H1 (cell line): ENCODE measurements at regions not wholly inside any gene's neighbourhood (a gene's known extent, or its start where the extent isn't known, plus 50 kb on each side); places are given as distances from the start of the nearest gene placed in this dataset.
"Not testable (repeated sequence)": the region's sequence is repeated elsewhere in the genome, so short reads cannot be mapped to it uniquely, and the experiment has no call there.

Experiments used
- CTCF ChIA-PET: fragments of 300-600 bp; sonication (Branson Sonifier 250); formaldehyde crosslinking; loops from one replicate; lab custom pipeline; 2021; ENCODE audit not compliant: partially characterized antibody; lab: Charles Lee
- POLR2A ChIA-PET: fragments of 300-600 bp; sonication (Branson Sonifier 250); formaldehyde crosslinking; loops from one replicate; lab custom pipeline; 2021; ENCODE audit warnings: inconsistent platforms; ENCODE audit not compliant: partially characterized antibody; lab: Charles Lee
- DNase-seq, 2 experiments: peaks; one replicate each; pipeline versions ENCODE4 v3.0.0 to v3.0.0-alpha.2; 2010 to 2022; ENCODE audit warnings: low spot score in 2 of 2, low read depth in 1 of 2, mixed read lengths in 1 of 2
- FAIRE-seq: peaks from 2 replicates; lab custom pipeline; 2011; peaks lifted over from hg19 to GRCh38; lab: Jason Lieb, UNC
- H2AFZ ChIP-seq: 2 replicates; pipeline ENCODE4 v1.8.1; 2012; ENCODE audit warnings: low read length, inconsistent platforms
- H2AK5ac ChIP-seq: 2 replicates; pipeline ENCODE4 v1.6.1; 2013; ENCODE audit warnings: low read depth, low read length
- H2BK120ac ChIP-seq: replicated peaks from 2 replicates; pipeline ENCODE3; 2013; ENCODE audit warnings: low read depth, low read length, inconsistent platforms
- H2BK12ac ChIP-seq: 2 replicates; pipeline ENCODE4 v1.6.1; 2013; ENCODE audit warnings: low read depth, low read length
- H2BK15ac ChIP-seq: 2 replicates; pipeline ENCODE4 v1.6.1; 2013; ENCODE audit warnings: low read length
- H2BK20ac ChIP-seq: 2 replicates; pipeline ENCODE4 v1.6.1; 2013; ENCODE audit warnings: low read length
- H2BK5ac ChIP-seq: 2 replicates; pipeline ENCODE4 v1.6.1; 2013; ENCODE audit warnings: low read depth, low read length
- H3K14ac ChIP-seq: 2 replicates; pipeline ENCODE4 v1.6.1; 2013; ENCODE audit warnings: inconsistent platforms; ENCODE audit not compliant: insufficient read length
- H3K18ac ChIP-seq: 2 replicates; pipeline ENCODE4 v1.6.1; 2013; ENCODE audit warnings: low read length; ENCODE audit errors: extremely low read depth
- H3K23ac ChIP-seq: 2 replicates; pipeline ENCODE4 v1.6.1; 2013; ENCODE audit warnings: inconsistent platforms; ENCODE audit not compliant: insufficient read length
- H3K23me2 ChIP-seq: 2 replicates; pipeline ENCODE4 v1.6.1; 2013; ENCODE audit warnings: low read depth, low read length
- H3K27ac ChIP-seq: 2 replicates; pipeline ENCODE4 v1.6.1; 2011; ENCODE audit warnings: low read depth, low read length, inconsistent platforms
- H3K27me3 ChIP-seq, 4 experiments: replicated peaks in 1 of 4; 1 replicate in 1 of 4; 2 replicates in 3 of 4; pipeline versions ENCODE4 v1.6.1 to v1.8.1; 2011 to 2013; ENCODE audit warnings: low read length in 3 of 4, mild to moderate bottlenecking in 3 of 4, inconsistent platforms in 2 of 4, mixed read lengths in 2 of 4, moderate library complexity in 1 of 4; ENCODE audit not compliant: control insufficient read depth in 3 of 4, insufficient read depth in 3 of 4; ENCODE audit errors: extremely low read depth in 1 of 4
- H3K36me3 ChIP-seq, 4 experiments: 2 replicates each; pipeline versions ENCODE4 v1.6.1 to v1.8.1; 2011 to 2013; ENCODE audit warnings: mild to moderate bottlenecking in 4 of 4, low read length in 3 of 4, moderate library complexity in 2 of 4, control low read depth in 1 of 4, inconsistent platforms in 1 of 4; ENCODE audit not compliant: insufficient read depth in 4 of 4, control insufficient read depth in 2 of 4
- H3K4ac ChIP-seq: replicated peaks from 2 replicates; pipeline ENCODE3; 2013; ENCODE audit warnings: low read length, low read depth, mixed read lengths, inconsistent platforms; ENCODE audit not compliant: insufficient read length
- H3K4me1 ChIP-seq, 4 experiments: replicated peaks in 1 of 4; 1 replicate in 1 of 4; 2 replicates in 3 of 4; pipeline versions ENCODE4 v1.6.1 to v1.8.1; 2011 to 2013; ENCODE audit warnings: low read length in 3 of 4, inconsistent platforms in 2 of 4, mixed read lengths in 1 of 4; ENCODE audit not compliant: insufficient read depth in 4 of 4, control insufficient read depth in 3 of 4
- H3K4me2 ChIP-seq, 2 experiments: 2 replicates each; pipeline versions ENCODE4 v1.6.1 to v1.8.1; 2011 to 2013; ENCODE audit warnings: low read depth in 2 of 2, low read length in 2 of 2, control low read depth in 1 of 2, inconsistent platforms in 1 of 2, mild to moderate bottlenecking in 1 of 2; ENCODE audit not compliant: insufficient read depth in 1 of 2
- H3K4me3 ChIP-seq, 4 experiments: fragments of 200-600, 300-600 bp in 1 of 4; sonication (generic), shearing (Covaris generic), sonication (Bioruptor Twin) in 1 of 4; 2 replicates each; pipeline versions ENCODE4 v1.5.1 to v1.8.1; 2011 to 2016; ENCODE audit warnings: low read length in 4 of 4, low read depth in 3 of 4, control low read depth in 2 of 4, inconsistent platforms in 2 of 4, mild to moderate bottlenecking in 2 of 4, mixed read lengths in 1 of 4, moderate library complexity in 1 of 4; ENCODE audit not compliant: insufficient read depth in 2 of 4; ENCODE audit errors: extremely low read depth in 1 of 4
- H3K56ac ChIP-seq: replicated peaks from 2 replicates; pipeline ENCODE3; 2013; ENCODE audit warnings: low read depth, mild to moderate bottlenecking, mixed read lengths, low read length, inconsistent platforms; ENCODE audit not compliant: insufficient read length
- H3K79me1 ChIP-seq: 2 replicates; pipeline ENCODE4 v1.6.1; 2013; ENCODE audit warnings: low read depth, low read length, control low read depth
- H3K79me2 ChIP-seq, 2 experiments: 2 replicates each; pipeline versions ENCODE4 v1.6.1 to v1.8.1; 2012 to 2013; ENCODE audit warnings: low read length in 2 of 2, mild to moderate bottlenecking in 2 of 2, inconsistent platforms in 1 of 2; ENCODE audit not compliant: insufficient read depth in 2 of 2, control insufficient read depth in 1 of 2
- H3K9ac ChIP-seq, 4 experiments: replicated peaks in 1 of 4; 1 replicate in 1 of 4; 2 replicates in 3 of 4; pipeline versions ENCODE4 v1.6.1 to v1.8.1; 2011 to 2013; ENCODE audit warnings: low read depth in 3 of 4, low read length in 3 of 4, control low read depth in 2 of 4, mild to moderate bottlenecking in 2 of 4, moderate library complexity in 2 of 4, inconsistent platforms in 1 of 4; ENCODE audit errors: extremely low read depth in 1 of 4
- H3K9me3 ChIP-seq, 2 experiments: 2 replicates each; pipeline versions ENCODE4 v1.6.1 to v1.8.1; 2012 to 2013; ENCODE audit warnings: mild to moderate bottlenecking in 2 of 2, moderate library complexity in 2 of 2, control low read depth in 1 of 2, inconsistent platforms in 1 of 2, low read depth in 1 of 2, low read length in 1 of 2, mixed read lengths in 1 of 2; ENCODE audit not compliant: insufficient read depth in 2 of 2
- H4K20me1 ChIP-seq, 2 experiments: replicated peaks in 1 of 2; 2 replicates each; pipeline versions ENCODE3 to v1.8.1; 2011 to 2013; ENCODE audit warnings: inconsistent platforms in 2 of 2, low read length in 2 of 2, mild to moderate bottlenecking in 1 of 2; ENCODE audit not compliant: insufficient read depth in 2 of 2, control insufficient read depth in 1 of 2
- H4K5ac ChIP-seq: 2 replicates; pipeline ENCODE4 v1.6.1; 2013; ENCODE audit warnings: low read length, low read depth, mixed read lengths, inconsistent platforms; ENCODE audit not compliant: insufficient read length
- H4K8ac ChIP-seq: 2 replicates; pipeline ENCODE4 v1.8.0; 2013; ENCODE audit warnings: mild to moderate bottlenecking, moderate library complexity, low read length, inconsistent platforms; ENCODE audit not compliant: insufficient read depth; ENCODE audit errors: extremely low read depth
- H4K91ac ChIP-seq: replicated peaks from 2 replicates; pipeline ENCODE3; 2013; ENCODE audit warnings: low read length, mixed read lengths, inconsistent platforms; ENCODE audit not compliant: insufficient read length
- WGBS, 2 experiments: shearing (Covaris generic) in 1 of 2; methylation state at CpG; one replicate each; pipeline versions ENCODE4 v1.1.6 to v1.1.7; 2013 to 2015; ENCODE audit warnings: low lambda C conversion rate in 2 of 2, mixed read lengths in 2 of 2, inconsistent platforms in 1 of 2, low coverage in 1 of 2, missing lambda C conversion rate in 1 of 2; ENCODE audit not compliant: insufficient replicate concordance in 2 of 2, insufficient coverage in 1 of 2, insufficient read length in 1 of 2; ENCODE audit errors: extremely low coverage in 1 of 2, missing lambda C conversion rate in 1 of 2; 5-methylcytosine and 5-hydroxymethylcytosine counted together

- H3K27ac ChIP-seq, H3K23ac ChIP-seq, H3K18ac ChIP-seq, H2BK15ac ChIP-seq, H4K91ac ChIP-seq, DNase-seq, H2BK5ac ChIP-seq, H3K4me2 ChIP-seq, H3K14ac ChIP-seq, H2BK12ac ChIP-seq, H3K9ac ChIP-seq, H3K79me2 ChIP-seq, H2BK20ac ChIP-seq, H3K27me3 ChIP-seq, H4K20me1 ChIP-seq, CTCF ChIA-PET, H3K4ac ChIP-seq, H3K79me1 ChIP-seq, H3K56ac ChIP-seq, FAIRE-seq, H3K4me3 ChIP-seq, H4K5ac ChIP-seq, H2AFZ ChIP-seq, H2BK120ac ChIP-seq, POLR2A ChIA-PET, H4K8ac ChIP-seq, H3K23me2 ChIP-seq, H3K36me3 ChIP-seq, H2AK5ac ChIP-seq, H3K9me3 ChIP-seq, H3K4me1 ChIP-seq: not testable (repeated sequence)
- 83% methylated on average over 5 of the region's 5 CpGs; no CpG with 5 or more reads in 1 of the 2 experiments for WGBS, 2 experiments
Measured at GRCh38 chr3:153226877-153227276, 64.9 kb downstream of the RAP2B start.

GRCh38 chr3:153230427-153230826 lies 68.4 kb downstream of the RAP2B start:
- H3K56ac ChIP-seq, H3K27me3 ChIP-seq, H3K4me3 ChIP-seq, H3K79me1 ChIP-seq, FAIRE-seq, H3K27ac ChIP-seq, H2AK5ac ChIP-seq, H4K20me1 ChIP-seq, H2AFZ ChIP-seq, H3K14ac ChIP-seq, H3K4me1 ChIP-seq, H3K4ac ChIP-seq, POLR2A ChIA-PET, H2BK12ac ChIP-seq, H3K18ac ChIP-seq, H3K79me2 ChIP-seq, H4K5ac ChIP-seq, H3K36me3 ChIP-seq, H3K9ac ChIP-seq, H4K91ac ChIP-seq, H3K9me3 ChIP-seq, H4K8ac ChIP-seq, DNase-seq, H2BK120ac ChIP-seq, H3K23me2 ChIP-seq, H2BK20ac ChIP-seq, H2BK15ac ChIP-seq, H2BK5ac ChIP-seq, H3K23ac ChIP-seq, H3K4me2 ChIP-seq: not testable (repeated sequence)
- WGBS, 2 experiments, result 96% methylated on average over 8 of the region's 8 CpGs; no CpG with 5 or more reads in 1 of the 2 experiments
- CTCF ChIA-PET, result interaction anchor here (0.7 kb wide), 1 partner anchor 365 kb away, joined by 3 read pairs; no protein-coding TSS in a partner anchor
